A673 (cell line): ENCODE measurements at regions not wholly inside any gene's neighbourhood (a gene's known extent, or its start where the extent isn't known, plus 50 kb on each side); places are given as distances from the start of the nearest gene placed in this dataset.

Experiments used
- BruUV-seq: library from RNA; stranded (reverse); fragments of 400-500 nt; replicated peaks from 2 replicates; lab custom pipeline; 2021; lab: Mats Ljungman, UMichigan
- CTCF ChIA-PET: fragments of 300-600 bp; sonication (Branson Sonifier 250); formaldehyde crosslinking; loops from one replicate; lab custom pipeline; 2022; ENCODE audit warnings: antibody characterized with exemption; lab: Charles Lee
- POLR2A ChIA-PET: fragments of 300-600 bp; sonication (Branson Sonifier 250); formaldehyde crosslinking; loops from one replicate; lab custom pipeline; 2022; ENCODE audit warnings: antibody characterized with exemption; ENCODE audit not compliant: low non-redundant PET; lab: Charles Lee
- DNase-seq: peaks from one replicate; pipeline ENCODE4 v3.0.0-alpha.2; 2015; ENCODE audit warnings: low spot score
- H3K27ac ChIP-seq: fragments of 200-600 bp; sonication (generic); 2 replicates; pipeline ENCODE4 v1.5.1; 2016; ENCODE audit warnings: mixed run types, low read depth, mild to moderate bottlenecking, mixed read lengths, antibody characterized with exemption, low read length; ENCODE audit not compliant: poor library complexity, severe bottlenecking
- H3K27me3 ChIP-seq: fragments of 200-600 bp; sonication (generic); replicated peaks from 2 replicates; pipeline ENCODE4 v1.6.1; 2017; ENCODE audit warnings: mixed run types, low read depth, mild to moderate bottlenecking, mixed read lengths, antibody characterized with exemption, low read length; ENCODE audit not compliant: insufficient read depth, poor library complexity
- H3K36me3 ChIP-seq: fragments of 200-600 bp; sonication (generic); 2 replicates; pipeline ENCODE4 v1.6.1; 2016; ENCODE audit warnings: mixed run types, mild to moderate bottlenecking, mixed read lengths, antibody characterized with exemption, low read length; ENCODE audit not compliant: insufficient read depth, poor library complexity, severe bottlenecking
- H3K4me1 ChIP-seq: fragments of 200-600 bp; sonication (generic); 2 replicates; pipeline ENCODE4 v1.6.1; 2017; ENCODE audit warnings: mixed run types, mild to moderate bottlenecking, mixed read lengths, antibody characterized with exemption, low read length; ENCODE audit not compliant: insufficient read depth, poor library complexity, severe bottlenecking
- H3K4me3 ChIP-seq: fragments of 200-600 bp; sonication (generic); 2 replicates; pipeline ENCODE4 v1.5.1; 2016; ENCODE audit warnings: low read depth, mixed run types, mild to moderate bottlenecking, mixed read lengths, low read length; ENCODE audit not compliant: poor library complexity, severe bottlenecking
- H3K9me3 ChIP-seq: fragments of 200-600 bp; sonication (generic); 2 replicates; pipeline ENCODE4 v1.6.1; 2016; ENCODE audit warnings: mixed run types, low read depth, mild to moderate bottlenecking, mixed read lengths, antibody characterized with exemption, low read length; ENCODE audit not compliant: poor library complexity, severe bottlenecking
- CTCF ChIP-seq: fragments of 300-800, 200-600 bp; sonication (generic); conservative IDR thresholded peaks from 2 replicates; pipeline ENCODE4 v1.5.1; 2017; ENCODE audit warnings: low read depth, mild to moderate bottlenecking, antibody characterized with exemption, low read length, moderate library complexity, mixed read lengths
- EZH2 ChIP-seq: fragments of 200-600 bp; sonication (generic); IDR thresholded peaks from 2 replicates; pipeline ENCODE4 v1.6.1; 2017; ENCODE audit warnings: borderline replicate concordance, low read depth, mild to moderate bottlenecking, mixed read lengths, antibody characterized with exemption, low read length; ENCODE audit not compliant: poor library complexity, severe bottlenecking
- intact Hi-C: fragments of 100-400 bp; cut with micrococcal nuclease; formaldehyde crosslinking; loops from one replicate; pipeline ENCODE4 v1.10.0; 2022; ENCODE audit not compliant: unreplicated experiment

- Histone ChIP-seq H3K9me3 (peaks cover 3% of the 10 kb centered on the region), H3K4me3 (no peak overlapping the region), H3K27me3 (no peaks in the 10 kb centered on the region), H3K27ac (no peak overlapping the region), H3K4me1 (no peaks in the 10 kb centered on the region), H3K36me3 (no peaks in the 10 kb centered on the region)
- CTCF ChIA-PET = no interaction called here
- POLR2A ChIA-PET = no interaction called here
- no TSS peak for BruUV-seq
- intact Hi-C loops = no loop called here
- no peak for DNase-seq
- TF ChIP-seq CTCF = no peak
- no peak for TF ChIP-seq EZH2
Measured at GRCh38 chr12:58764100-58764953, 156.0 kb downstream of the LRIG3 start.

GRCh38 chr12:58765076-58765475 lies 155.2 kb downstream of the LRIG3 start:
- no peak overlapping the region for H3K4me3 ChIP-seq
- no peaks in the 10 kb centered on the region for H3K4me1 ChIP-seq
- no TSS peak for BruUV-seq
- ChIA-PET CTCF (no interaction called here), POLR2A (no interaction called here)
- peaks cover 3% of the 10 kb centered on the region for H3K9me3 ChIP-seq
- intact Hi-C loops = no loop called here
- TF ChIP-seq EZH2 (no peak), CTCF (no peak)
- H3K27me3 ChIP-seq = no peaks in the 10 kb centered on the region
- no peak overlapping the region for H3K27ac ChIP-seq
- no peaks in the 10 kb centered on the region for H3K36me3 ChIP-seq
- no peak for DNase-seq

GRCh38 chr12:58765653-58766512 lies 154.4 kb downstream of the LRIG3 start:
- TF ChIP-seq EZH2 = no peak
- no peak for TF ChIP-seq CTCF
- no peak overlapping the region for H3K4me3 ChIP-seq
- ChIA-PET POLR2A (no interaction called here), CTCF (no interaction called here)
- H3K4me1 ChIP-seq = no peaks in the 10 kb centered on the region
- H3K27me3 ChIP-seq = no peaks in the 10 kb centered on the region
- BruUV-seq = no TSS peak
- H3K36me3 ChIP-seq = no peaks in the 10 kb centered on the region
- H3K9me3 ChIP-seq = peaks cover 3% of the 10 kb centered on the region
- no peak overlapping the region for H3K27ac ChIP-seq
- intact Hi-C loops = no loop called here
- DNase-seq = no peak
